NB4 (cell line): ENCODE measurements at regions not wholly inside any gene's neighbourhood (a gene's known extent, or its start where the extent isn't known, plus 50 kb on each side); places are given as distances from the start of the nearest gene placed in this dataset.

ENCODE experiments used
- CTCF ChIP-seq: IDR thresholded peaks from one replicate; pipeline ENCODE4 v1.5.1; 2012; ENCODE audit warnings: low read depth, low read length
- MAX ChIP-seq: IDR thresholded peaks from 2 replicates; pipeline ENCODE4 v1.6.1; 2011; ENCODE audit warnings: low read depth, low read length
- MYC ChIP-seq: IDR thresholded peaks from 2 replicates; pipeline ENCODE4 v1.6.1; 2011; ENCODE audit warnings: low read depth, low read length
- POLR2A ChIP-seq: IDR thresholded peaks from 2 replicates; pipeline ENCODE4 v1.6.1; 2011; ENCODE audit warnings: mild to moderate bottlenecking; ENCODE audit not compliant: insufficient read length; ENCODE audit errors: extremely low read depth

GRCh38 chr4:60443068-60443467 is 757.1 kb upstream of the ADGRL3 start:
- no peak for TF ChIP-seq CTCF
- no peak for TF ChIP-seq POLR2A
- no peak for TF ChIP-seq MYC
- no peak for TF ChIP-seq MAX
